ENCODE measurements at regions not wholly inside any gene's neighbourhood (a gene's known extent, or its start where the extent isn't known, plus 50 kb on each side); places are given as distances from the start of the nearest gene placed in this dataset.

DNA sequence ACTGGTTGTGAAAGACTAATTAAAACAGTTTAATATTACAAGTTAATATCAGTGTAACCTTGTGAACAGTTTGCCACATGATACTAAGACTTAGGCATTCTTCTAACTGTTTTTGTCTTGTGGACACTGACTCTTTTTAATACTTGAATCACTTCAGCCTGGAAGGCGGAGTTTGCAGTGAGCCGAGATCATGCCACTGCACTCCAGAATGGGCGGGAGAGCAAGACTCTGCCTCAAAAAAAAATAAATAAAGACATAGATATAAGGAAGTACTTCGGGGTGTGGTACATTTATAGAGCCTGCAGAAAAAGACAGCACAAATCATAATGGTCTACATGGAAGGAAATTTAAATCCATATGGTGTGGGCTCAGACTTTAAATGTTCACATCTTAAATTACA, 300.4 kb upstream of the NETO1 start:
- WGBS, 2 donors: 30 to 37% methylated on average over 4 of the region's 4 CpGs
- DNase-seq (ENCODE audit: low spot score in 2 of 2): no peak
- TF ChIP-seq CTCF (IDR thresholded peaks at IDR 0.05) (no peak), POLR2A (IDR thresholded peaks at IDR 0.05) (no peak)
- H3K4me3 ChIP-seq (ENCODE audit: low read depth, poor library complexity, severe bottlenecking): no peak overlapping the region
- intact Hi-C loops (cut with DNase I; ENCODE audit: low total_unique reads): no loop called here

DNA sequence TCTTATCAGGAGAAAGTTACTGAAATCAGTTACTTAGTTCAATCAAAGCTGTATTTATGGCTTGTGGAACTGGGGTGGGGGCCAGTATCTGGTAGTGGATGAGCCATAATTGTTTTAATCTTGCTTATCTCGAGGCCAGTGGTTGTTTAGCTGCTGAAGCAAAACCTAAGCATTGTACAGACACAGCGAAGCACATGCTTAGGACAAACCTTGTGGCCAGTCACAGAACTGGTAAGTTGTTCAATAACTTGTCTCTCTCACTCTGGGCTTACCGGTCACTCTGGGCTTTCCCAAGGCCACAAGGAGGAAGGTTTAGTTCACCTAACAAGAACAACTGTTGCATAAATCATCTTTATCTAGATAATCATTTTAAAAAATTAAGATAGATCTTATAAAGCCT, 296.6 kb upstream of the NETO1 start:
- 57 to 74% methylated on average over 3 of the region's 3 CpGs for WGBS, 2 donors
- TF ChIP-seq CTCF (IDR thresholded peaks at IDR 0.05) (no peak), POLR2A (IDR thresholded peaks at IDR 0.05) (no peak)
- H3K4me3 ChIP-seq (ENCODE audit: low read depth, poor library complexity, severe bottlenecking): no peak overlapping the region
- intact Hi-C loops (cut with DNase I; ENCODE audit: low total_unique reads): no loop called here
- no peak for DNase-seq (ENCODE audit: low spot score in 2 of 2)

DNA sequence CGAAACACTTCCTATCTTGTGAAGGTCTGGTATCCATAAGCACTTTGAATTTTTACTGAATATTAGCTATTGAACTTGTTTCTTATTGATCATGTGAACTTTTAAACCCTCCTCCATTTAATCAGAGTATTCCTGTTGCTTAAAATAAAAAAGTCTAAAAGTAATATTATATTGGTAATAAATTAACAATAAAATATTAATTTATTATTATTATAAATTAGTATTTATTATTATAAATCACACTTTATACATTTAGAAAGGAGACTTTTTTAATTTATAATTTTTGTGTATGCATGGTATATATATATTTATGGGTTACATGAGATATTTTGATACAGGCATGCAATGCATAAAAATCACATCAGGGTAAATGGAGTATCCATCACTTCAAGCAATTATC, 295.4 kb upstream of the NETO1 start:
- intact Hi-C loops (cut with DNase I; ENCODE audit: low total_unique reads): no loop called here
- TF ChIP-seq CTCF (IDR thresholded peaks at IDR 0.05) (no peak), POLR2A (IDR thresholded peaks at IDR 0.05) (no peak)

GRCh38 chr18:73156117-73156516, 288.3 kb upstream of the NETO1 start:
- TF ChIP-seq POLR2A (IDR thresholded peaks at IDR 0.05): no peak
- intact Hi-C loops (cut with DNase I; ENCODE audit: low total_unique reads): no loop called here
- no peak for DNase-seq (ENCODE audit: low spot score in 2 of 2)
- H3K4me3 ChIP-seq (ENCODE audit: low read depth, poor library complexity, severe bottlenecking): no peak overlapping the region

More for the DNA sequence above, 295.4 kb upstream of the NETO1 start:
- no peak for DNase-seq (ENCODE audit: low spot score in 2 of 2)
- H3K4me3 ChIP-seq (ENCODE audit: low read depth, poor library complexity, severe bottlenecking): no peak overlapping the region
- WGBS, 2 donors: 79 to 86% methylated on average over 1 of the region's 1 CpG

GRCh38 chr18:73153271-73153670, 285.5 kb upstream of the NETO1 start:
- WGBS, 2 donors: 21 to 25% methylated on average over 2 of the region's 2 CpGs
- no peak overlapping the region for H3K4me3 ChIP-seq (ENCODE audit: low read depth, poor library complexity, severe bottlenecking)
- DNase-seq (ENCODE audit: low spot score in 2 of 2): no peak
- no peak for TF ChIP-seq CTCF (IDR thresholded peaks at IDR 0.05)
- TF ChIP-seq POLR2A (IDR thresholded peaks at IDR 0.05): no peak
- intact Hi-C loops (cut with DNase I; ENCODE audit: low total_unique reads): no loop called here

GRCh38 chr18:73151086-73151485, 283.3 kb upstream of the NETO1 start:
- no peak for TF ChIP-seq POLR2A (IDR thresholded peaks at IDR 0.05)
- TF ChIP-seq CTCF (IDR thresholded peaks at IDR 0.05): no peak
- intact Hi-C loops (cut with DNase I; ENCODE audit: low total_unique reads): no loop called here
- H3K4me3 ChIP-seq (ENCODE audit: low read depth, poor library complexity, severe bottlenecking): no peak overlapping the region
- WGBS, 2 donors: 81 to 83% methylated on average over 6 of the region's 6 CpGs
- no peak for DNase-seq (ENCODE audit: low spot score in 2 of 2)
